Adipocyte (in vitro differentiated cells): ENCODE measurements at regions not wholly inside any gene's neighbourhood (a gene's known extent, or its start where the extent isn't known, plus 50 kb on each side); places are given as distances from the start of the nearest gene placed in this dataset.

Experiments used
- DNase-seq: peaks from one replicate; pipeline ENCODE4 v3.0.0-alpha.2; 2015; ENCODE audit warnings: low read depth
- H3K27me3 ChIP-seq: replicated peaks from 2 replicates; pipeline ENCODE4 v1.7.0; 2013; ENCODE audit warnings: mild to moderate bottlenecking, low read length, moderate library complexity; ENCODE audit not compliant: control insufficient read depth, insufficient read depth
- H3K36me3 ChIP-seq: 2 replicates; pipeline ENCODE4 v1.7.0; 2013; ENCODE audit warnings: low read length, mild to moderate bottlenecking, moderate library complexity; ENCODE audit not compliant: control insufficient read depth, insufficient read depth, severe bottlenecking
- H3K4me1 ChIP-seq: 2 replicates; pipeline ENCODE4 v1.7.0; 2013; ENCODE audit warnings: mild to moderate bottlenecking, low read length, moderate library complexity; ENCODE audit not compliant: control insufficient read depth, insufficient read depth
- H3K4me3 ChIP-seq: 2 replicates; pipeline ENCODE4 v1.7.0; 2013; ENCODE audit warnings: mild to moderate bottlenecking, low read length, moderate library complexity
- H3K9ac ChIP-seq: 2 replicates; pipeline ENCODE4 v1.7.0; 2013; ENCODE audit warnings: mild to moderate bottlenecking, low read length, moderate library complexity
- H3K9me3 ChIP-seq: 2 replicates; pipeline ENCODE4 v1.7.0; 2013; ENCODE audit warnings: mild to moderate bottlenecking, low read length, moderate library complexity; ENCODE audit not compliant: control insufficient read depth

GRCh38 chr2:176552501-176553135 lies 283.4 kb downstream of the MTX2 start:
- no peaks in the 10 kb centered on the region for H3K36me3 ChIP-seq
- H3K4me3 ChIP-seq, result peak overlapping the region; percentile 80
- H3K9me3 ChIP-seq, result no peaks in the 10 kb centered on the region
- peaks cover 23% of the 10 kb centered on the region for H3K4me1 ChIP-seq
- DNase-seq, result peak; percentile 42
- H3K9ac ChIP-seq, result peak overlapping the region; percentile 74
- H3K27me3 ChIP-seq, result peaks cover 15% of the 10 kb centered on the region

- no peaks in the 10 kb centered on the region for H3K36me3 ChIP-seq
- DNase-seq, result peak; percentile 63
- H3K4me3 ChIP-seq, result peak overlapping the region; percentile 80
- H3K27me3 ChIP-seq, result peaks cover 15% of the 10 kb centered on the region
- peak overlapping the region; percentile 74 for H3K9ac ChIP-seq
- no peaks in the 10 kb centered on the region for H3K9me3 ChIP-seq
- H3K4me1 ChIP-seq, result peaks cover 23% of the 10 kb centered on the region
Observed at GRCh38 chr2:176553685-176554100, 284.5 kb downstream of the MTX2 start.

GRCh38 chr2:176554101-176555048 lies 285.1 kb downstream of the MTX2 start:
- H3K4me3 ChIP-seq, result peak overlapping the region; percentile 80
- no peaks in the 10 kb centered on the region for H3K9me3 ChIP-seq
- no peaks in the 10 kb centered on the region for H3K36me3 ChIP-seq
- peaks cover 10% of the 10 kb centered on the region for H3K27me3 ChIP-seq
- DNase-seq, result peak; percentile 85
- H3K9ac ChIP-seq, result peak overlapping the region; percentile 74
- peaks cover 23% of the 10 kb centered on the region for H3K4me1 ChIP-seq

- no peak overlapping the region for H3K9ac ChIP-seq
- no peaks in the 10 kb centered on the region for H3K9me3 ChIP-seq
- no peak overlapping the region for H3K4me3 ChIP-seq
- H3K4me1 ChIP-seq, result peaks cover 23% of the 10 kb centered on the region
- no peak for DNase-seq
- peaks cover 3% of the 10 kb centered on the region for H3K27me3 ChIP-seq
- no peaks in the 10 kb centered on the region for H3K36me3 ChIP-seq
Observed at GRCh38 chr2:176555112-176555511, 285.9 kb downstream of the MTX2 start.

- Histone ChIP-seq H3K36me3 (no peaks in the 10 kb centered on the region), H3K9ac (no peak overlapping the region), H3K27me3 (no peaks in the 10 kb centered on the region), H3K4me1 (peaks cover 23% of the 10 kb centered on the region), H3K9me3 (no peaks in the 10 kb centered on the region), H3K4me3 (no peak overlapping the region)
- no peak for DNase-seq
Observed at GRCh38 chr2:176555781-176556180, 286.5 kb downstream of the MTX2 start.

GRCh38 chr2:176556373-176556772 lies 287.1 kb downstream of the MTX2 start:
- H3K9ac ChIP-seq, result no peak overlapping the region
- H3K36me3 ChIP-seq, result no peaks in the 10 kb centered on the region
- no peaks in the 10 kb centered on the region for H3K27me3 ChIP-seq
- peaks cover 23% of the 10 kb centered on the region for H3K4me1 ChIP-seq
- DNase-seq, result no peak
- no peak overlapping the region for H3K4me3 ChIP-seq
- no peaks in the 10 kb centered on the region for H3K9me3 ChIP-seq

- H3K9me3 ChIP-seq, result no peaks in the 10 kb centered on the region
- peaks cover 20% of the 10 kb centered on the region for H3K4me1 ChIP-seq
- no peaks in the 10 kb centered on the region for H3K27me3 ChIP-seq
- DNase-seq, result no peak
- H3K4me3 ChIP-seq, result no peak overlapping the region
- no peaks in the 10 kb centered on the region for H3K36me3 ChIP-seq
- H3K9ac ChIP-seq, result no peak overlapping the region
Observed at GRCh38 chr2:176557821-176558220, 288.6 kb downstream of the MTX2 start.

- peaks cover 11% of the 10 kb centered on the region for H3K4me1 ChIP-seq
- no peak overlapping the region for H3K9ac ChIP-seq
- no peaks in the 10 kb centered on the region for H3K36me3 ChIP-seq
- no peak overlapping the region for H3K4me3 ChIP-seq
- H3K27me3 ChIP-seq, result no peaks in the 10 kb centered on the region
- no peaks in the 10 kb centered on the region for H3K9me3 ChIP-seq
- DNase-seq, result no peak
Observed at GRCh38 chr2:176558574-176559140, 289.4 kb downstream of the MTX2 start.

- H3K4me1 ChIP-seq, result peaks cover 4% of the 10 kb centered on the region
- DNase-seq, result no peak
- H3K4me3 ChIP-seq, result no peak overlapping the region
- H3K36me3 ChIP-seq, result no peaks in the 10 kb centered on the region
- no peaks in the 10 kb centered on the region for H3K9me3 ChIP-seq
- no peaks in the 10 kb centered on the region for H3K27me3 ChIP-seq
- no peak overlapping the region for H3K9ac ChIP-seq
Observed at GRCh38 chr2:176560296-176560695, 291.1 kb downstream of the MTX2 start.

- H3K9ac ChIP-seq, result no peak overlapping the region
- peaks cover 4% of the 10 kb centered on the region for H3K4me1 ChIP-seq
- H3K9me3 ChIP-seq, result no peaks in the 10 kb centered on the region
- no peak for DNase-seq
- no peaks in the 10 kb centered on the region for H3K27me3 ChIP-seq
- H3K36me3 ChIP-seq, result no peaks in the 10 kb centered on the region
- no peak overlapping the region for H3K4me3 ChIP-seq
Observed at GRCh38 chr2:176561706-176562105, 292.5 kb downstream of the MTX2 start.

- H3K9me3 ChIP-seq, result no peaks in the 10 kb centered on the region
- DNase-seq, result no peak
- no peak overlapping the region for H3K9ac ChIP-seq
- H3K36me3 ChIP-seq, result no peaks in the 10 kb centered on the region
- no peak overlapping the region for H3K4me3 ChIP-seq
- peaks cover 4% of the 10 kb centered on the region for H3K4me1 ChIP-seq
- no peaks in the 10 kb centered on the region for H3K27me3 ChIP-seq
Observed at GRCh38 chr2:176562359-176563078, 293.3 kb downstream of the MTX2 start.
